Fibroblast of upper back skin (primary cell): ENCODE measurements at regions not wholly inside any gene's neighbourhood (a gene's known extent, or its start where the extent isn't known, plus 50 kb on each side); places are given as distances from the start of the nearest gene placed in this dataset.

ENCODE experiments used
- DNase-seq: peaks from one replicate; pipeline ENCODE4 v3.0.0-alpha.2; 2013

DNA sequence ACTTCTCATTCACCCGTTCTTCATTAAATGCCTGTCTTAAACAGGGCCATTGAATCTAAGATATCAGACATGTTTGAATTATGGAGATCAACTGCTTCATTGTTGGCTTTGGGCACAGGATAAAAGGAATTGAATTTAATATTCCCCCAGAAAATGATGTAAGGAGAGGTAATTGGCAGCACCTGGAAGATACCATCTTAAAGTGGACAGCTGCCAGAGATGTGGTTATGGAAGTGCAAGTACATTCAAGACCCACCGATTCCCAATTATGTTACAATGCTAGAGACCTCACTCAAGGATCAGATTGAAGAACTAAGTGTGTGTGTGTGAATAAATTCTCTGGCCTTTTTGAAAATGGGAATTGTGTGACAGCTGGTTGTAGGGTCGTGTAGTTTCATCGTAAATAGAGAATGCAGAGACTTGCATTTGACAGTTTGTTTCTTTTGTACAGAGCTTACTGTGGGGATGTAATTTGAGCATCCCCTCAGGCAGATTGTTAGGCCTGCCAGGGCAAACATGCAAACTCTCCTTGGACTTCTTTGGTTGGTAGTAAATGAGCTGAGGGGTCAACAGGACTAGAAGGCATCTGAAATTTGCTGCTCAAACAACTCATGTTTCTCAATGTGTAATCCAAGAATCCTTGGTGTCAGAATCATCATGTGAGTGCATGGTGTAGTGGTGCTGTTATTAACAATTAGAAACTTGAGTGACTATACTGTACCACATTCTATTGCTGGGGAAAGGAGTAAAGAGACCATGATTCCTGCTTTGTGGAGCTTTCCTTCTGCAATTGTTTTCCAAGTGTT, 359.2 kb upstream of the THRB start:
- peak; percentile 15 for DNase-seq

DNA sequence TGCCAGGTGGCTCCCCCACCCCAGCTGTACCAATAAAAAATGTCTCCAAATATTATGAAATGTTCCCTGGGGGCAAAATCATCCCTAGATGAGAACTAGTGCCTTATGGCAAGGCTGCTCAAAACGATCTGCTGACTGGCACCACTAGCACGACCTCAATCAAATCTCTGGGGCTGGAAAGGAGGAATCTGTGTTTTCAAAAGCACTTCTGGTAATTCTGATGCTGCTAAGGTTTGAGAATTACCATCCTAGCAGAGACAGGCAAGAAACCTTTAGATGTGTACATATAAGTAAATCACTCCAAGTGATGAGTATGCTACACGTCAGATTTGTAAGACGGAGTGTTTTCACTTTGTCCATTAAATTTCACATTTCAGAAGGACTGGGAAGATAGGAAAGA, 360.1 kb upstream of the THRB start:
- no peak for DNase-seq

DNA sequence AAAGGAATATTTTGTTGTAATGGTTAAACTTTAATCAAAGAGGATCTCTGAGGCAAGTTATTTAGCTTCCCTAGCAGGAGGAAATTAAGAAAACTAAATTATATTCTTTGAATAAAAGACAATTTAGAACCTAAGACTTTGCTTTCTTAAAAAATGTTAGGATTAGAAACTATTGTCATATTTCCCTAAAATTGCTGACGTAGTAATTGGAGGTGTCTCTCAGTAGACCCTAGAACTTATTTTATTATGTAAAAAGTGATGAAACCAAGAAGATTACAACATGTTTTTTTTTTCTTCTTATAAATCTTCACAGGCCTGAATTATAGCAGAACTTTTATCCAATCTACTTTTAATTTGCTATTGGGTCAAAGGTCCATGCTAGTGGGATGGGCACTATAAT, 363.3 kb upstream of the THRB start:
- no peak for DNase-seq

DNA sequence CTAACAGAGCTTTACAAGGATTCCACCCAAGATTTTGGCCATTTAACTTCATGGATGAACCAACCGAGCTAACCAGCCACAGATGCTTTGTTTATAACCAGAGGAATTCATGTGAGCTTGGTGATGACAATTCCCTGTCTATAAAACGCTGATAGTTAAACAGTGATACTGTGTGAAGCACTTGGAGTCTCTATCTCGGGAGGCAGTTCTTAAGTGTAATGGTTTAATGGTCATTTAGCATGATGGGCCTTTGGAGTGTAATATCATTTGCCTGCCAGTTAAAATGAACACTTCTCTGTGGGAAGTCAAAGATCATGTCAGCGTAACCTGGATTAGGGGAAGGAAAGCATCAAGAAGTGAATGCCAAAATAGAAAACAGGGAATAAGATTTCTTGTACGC, 368.6 kb upstream of the THRB start:
- DNase-seq, result no peak

DNA sequence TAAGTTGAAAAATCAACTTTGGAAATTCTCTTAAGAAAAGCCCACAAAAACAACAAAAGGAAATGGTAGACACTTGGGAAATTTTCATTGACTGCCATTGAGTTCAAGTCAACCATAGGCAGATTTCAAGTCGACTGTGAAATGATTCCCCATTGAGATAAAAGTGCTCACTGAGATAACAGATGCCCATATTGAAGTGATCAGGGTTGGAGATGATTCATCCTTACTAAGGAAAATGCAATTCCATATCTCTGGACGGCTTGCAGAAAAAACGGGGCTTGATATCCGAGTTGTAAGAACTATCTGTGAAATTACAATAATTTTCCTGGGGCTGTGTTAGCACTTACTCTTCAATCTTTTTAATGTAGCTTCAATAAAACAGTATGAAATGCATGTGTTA, 373.1 kb upstream of the THRB start:
- DNase-seq, result peak; percentile 32

DNA sequence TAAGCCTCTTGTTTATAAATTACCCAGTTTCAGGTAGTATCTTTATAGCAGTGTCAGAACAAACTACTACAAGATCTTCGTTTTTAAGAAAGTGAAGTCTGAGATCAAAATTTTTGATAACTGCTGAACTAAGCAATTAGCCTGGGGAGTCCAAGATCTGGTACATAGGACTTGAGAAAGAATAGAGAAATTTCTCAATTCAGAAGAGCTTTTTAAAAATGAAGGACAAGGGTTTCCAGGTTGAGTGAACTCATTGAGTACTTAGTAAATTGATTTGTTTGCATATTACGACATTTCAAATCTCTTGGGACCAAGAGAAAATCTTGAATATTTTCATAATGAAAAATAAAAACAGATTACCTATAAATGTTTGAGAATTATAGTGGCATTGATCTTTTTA, 386.6 kb upstream of the THRB start:
- DNase-seq, result no peak

DNA sequence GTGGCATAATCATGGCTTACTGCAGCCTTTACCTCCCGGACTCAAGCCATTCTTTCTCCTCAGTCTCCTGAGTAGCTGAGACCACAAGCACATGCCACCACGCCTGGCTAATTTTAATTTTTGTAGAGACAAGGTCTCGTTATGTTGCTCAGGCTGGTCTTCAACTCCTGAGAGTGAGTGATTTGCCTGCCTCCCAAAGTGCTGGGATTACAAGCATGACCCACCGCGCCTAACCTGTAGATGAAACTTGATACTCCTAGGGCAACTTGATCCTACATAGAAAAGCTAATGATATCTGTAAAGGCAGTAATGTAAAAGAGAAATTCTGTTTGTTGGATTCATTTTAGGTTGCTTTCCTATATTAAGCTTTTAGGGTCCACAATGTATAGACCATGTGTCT, 391.9 kb upstream of the THRB start:
- no peak for DNase-seq

DNA sequence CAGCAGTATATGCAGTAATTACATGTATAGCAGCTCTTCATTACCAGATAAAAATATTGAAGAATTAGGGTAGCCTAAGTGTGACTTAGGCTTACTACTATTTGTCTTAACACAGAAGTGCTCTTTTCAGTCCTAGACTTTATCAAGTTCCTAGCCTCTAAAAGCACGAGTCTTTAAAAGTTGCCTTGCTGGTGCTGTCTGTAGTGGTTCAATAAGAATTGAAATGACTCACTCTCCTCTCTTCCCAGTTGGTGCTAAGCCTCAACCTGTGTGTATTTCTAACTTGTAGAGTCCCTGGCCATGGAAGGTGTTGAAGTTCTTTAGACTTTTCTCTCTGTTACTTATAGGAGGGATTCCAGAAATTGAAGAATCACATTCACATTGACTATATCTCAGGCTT, 395.4 kb upstream of the THRB start:
- no peak for DNase-seq

DNA sequence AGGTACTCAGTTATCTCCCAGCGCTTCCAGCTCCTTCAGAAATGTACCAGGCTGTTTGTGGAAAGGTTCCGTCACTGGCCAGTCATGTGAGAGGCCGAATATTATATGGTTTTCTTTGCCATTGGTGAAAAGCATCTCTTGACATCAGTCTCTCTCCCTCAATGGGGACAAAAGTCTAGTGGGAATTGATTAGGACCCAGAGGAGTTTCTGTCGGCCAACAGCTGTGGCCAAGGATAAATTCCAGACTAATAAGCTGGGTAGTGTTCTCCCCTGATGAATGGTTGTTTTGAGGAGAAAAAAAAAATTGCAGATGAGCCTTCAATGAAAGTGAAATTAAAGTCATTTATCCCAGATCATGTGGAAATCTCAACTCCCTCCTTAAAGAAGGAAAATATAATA, 404.7 kb upstream of the THRB start:
- DNase-seq, result no peak

DNA sequence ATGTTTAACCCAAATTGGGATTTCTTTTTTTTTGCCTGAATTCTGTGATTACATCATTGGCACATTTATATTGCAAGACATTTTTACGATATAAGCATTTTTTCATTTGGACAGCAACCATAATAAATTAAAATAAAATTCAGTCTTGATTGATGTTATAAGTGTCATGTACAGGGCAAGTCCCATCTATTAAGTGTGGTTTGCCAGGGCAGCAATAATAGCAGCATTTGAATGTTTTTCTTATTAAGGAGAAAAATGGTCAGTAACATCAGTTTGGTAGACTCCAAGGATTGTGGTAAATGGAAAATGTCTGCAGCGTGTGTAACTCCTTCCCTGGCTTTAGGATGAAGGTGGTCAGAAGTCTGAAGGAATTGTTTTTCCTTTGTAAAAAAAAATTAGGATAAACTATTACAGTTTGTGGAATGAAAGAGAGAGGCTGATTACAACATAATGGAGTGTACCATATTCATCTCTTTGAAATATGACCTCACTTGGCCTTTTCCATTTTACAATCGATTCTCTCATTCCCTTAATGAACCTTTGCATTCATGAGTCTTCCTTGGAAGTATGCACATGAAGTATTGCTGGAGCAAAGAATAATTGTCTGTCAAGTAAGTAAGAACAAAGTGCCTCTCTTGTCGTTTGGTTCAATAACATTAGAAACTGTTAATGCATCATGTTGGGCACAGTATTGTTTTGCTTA, 405.4 kb upstream of the THRB start:
- peak; percentile 2 for DNase-seq

DNA sequence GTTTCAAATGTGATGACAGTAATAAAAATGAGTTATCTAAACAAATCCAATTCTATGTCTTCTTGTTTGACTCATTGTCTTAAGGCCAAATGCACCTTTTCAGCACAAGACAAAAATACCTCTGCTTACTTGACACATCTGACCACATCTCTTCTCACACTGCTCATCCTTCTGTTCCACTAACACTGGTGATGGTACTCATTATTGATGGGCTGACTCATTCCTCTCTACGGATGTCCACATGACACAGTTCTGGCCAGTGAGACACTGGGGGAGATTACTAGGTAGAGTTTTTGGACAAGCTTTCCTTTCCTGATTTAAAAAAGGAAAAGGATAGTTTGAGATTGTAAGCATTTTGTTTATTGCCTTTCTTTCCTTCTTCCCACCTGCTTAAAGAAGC, 410.6 kb upstream of the THRB start:
- peak; percentile 46 for DNase-seq

DNA sequence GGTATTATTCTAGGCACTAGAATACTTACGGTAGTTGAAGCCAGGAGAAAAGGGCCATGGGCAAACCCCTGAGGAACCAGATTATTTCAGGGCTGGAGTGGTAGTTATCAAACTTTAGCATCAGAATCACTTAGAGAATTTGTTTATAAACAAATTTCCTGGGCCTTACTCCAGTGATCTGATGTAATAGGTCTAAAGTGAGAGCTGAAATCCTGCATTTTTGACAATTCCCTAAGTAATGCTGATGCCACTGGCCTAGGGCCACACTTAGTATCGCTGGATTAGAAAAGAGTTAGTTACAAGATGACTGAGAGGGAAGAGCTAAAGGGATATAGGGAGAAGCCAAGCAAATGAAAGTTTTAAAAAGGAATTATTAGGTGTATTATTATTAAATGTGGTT, 412.5 kb upstream of the THRB start:
- no peak for DNase-seq

DNA sequence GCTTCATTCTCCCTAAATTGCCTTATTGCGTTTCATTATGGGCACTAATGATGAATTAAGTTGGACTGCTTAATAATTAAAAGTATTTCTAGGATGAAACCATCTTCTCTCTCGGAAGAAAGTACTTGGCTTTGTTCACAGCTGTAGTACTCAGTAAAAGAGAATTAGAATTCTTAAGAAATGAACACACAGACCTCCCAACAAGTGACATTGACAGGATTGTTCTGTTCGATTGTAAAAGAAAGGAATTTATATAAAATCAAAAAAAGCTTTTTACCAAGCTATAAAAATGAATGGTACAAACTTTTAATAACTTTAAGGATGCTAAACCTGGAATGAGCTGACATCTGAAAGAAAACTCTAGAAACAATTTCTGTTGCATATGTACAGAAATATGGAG, 416.4 kb upstream of the THRB start:
- DNase-seq, result no peak

DNA sequence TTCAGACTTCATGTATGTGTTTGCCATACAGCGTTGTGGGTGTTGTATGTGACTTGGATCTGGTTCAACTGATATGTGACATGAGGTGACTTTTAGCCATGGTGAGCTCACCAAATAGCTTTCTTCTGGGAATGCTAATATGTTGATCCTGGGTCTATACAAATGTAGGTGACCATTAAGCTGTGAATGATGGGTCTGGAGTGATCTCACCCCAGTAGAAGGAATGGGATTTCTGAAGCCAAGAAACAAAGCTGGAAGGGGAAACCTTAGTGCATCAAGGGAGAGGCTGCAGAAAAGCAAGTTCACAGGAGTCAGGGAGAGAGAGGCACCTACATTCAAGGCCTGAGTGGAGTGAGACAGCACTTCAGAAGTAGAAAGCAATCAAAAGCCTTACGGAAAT, 421.0 kb upstream of the THRB start:
- no peak for DNase-seq

DNA sequence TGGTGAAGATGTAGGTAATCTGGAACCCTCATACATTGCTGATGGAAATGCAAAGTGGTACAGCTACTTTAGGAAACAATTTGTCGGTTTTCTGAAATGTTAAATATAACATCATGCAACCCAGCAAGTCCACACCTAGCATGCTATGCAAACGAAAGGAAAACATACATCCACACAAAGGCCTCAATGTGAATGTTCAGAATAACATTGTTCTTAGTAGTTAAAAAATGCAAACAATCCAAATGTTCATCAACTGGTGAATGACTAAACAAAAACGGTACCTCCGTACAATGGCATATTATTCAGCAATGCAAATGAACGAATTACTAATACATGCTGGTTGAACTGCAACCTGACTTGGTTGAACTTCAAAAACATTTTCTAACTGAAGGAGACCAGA, 423.3 kb upstream of the THRB start:
- DNase-seq, result no peak

DNA sequence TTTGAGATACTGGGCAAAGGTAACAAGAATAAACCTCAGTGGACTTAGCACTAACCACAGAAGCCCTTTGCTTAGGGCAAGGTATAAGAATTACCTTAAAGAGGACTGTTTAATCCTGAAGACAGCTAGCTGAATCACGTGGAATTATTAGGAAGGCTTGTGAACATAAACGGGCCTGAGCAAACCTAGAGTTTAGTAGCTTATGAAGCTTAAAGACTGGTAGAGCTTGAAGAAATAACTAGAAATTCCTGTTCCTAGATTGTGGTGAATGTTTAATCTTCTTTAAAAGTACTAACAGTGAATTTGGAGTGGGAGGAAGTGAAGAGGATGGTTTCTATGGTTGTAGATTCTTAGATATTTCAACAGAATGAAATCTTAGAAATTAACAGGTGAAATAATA, 428.9 kb upstream of the THRB start:
- DNase-seq, result no peak

DNA sequence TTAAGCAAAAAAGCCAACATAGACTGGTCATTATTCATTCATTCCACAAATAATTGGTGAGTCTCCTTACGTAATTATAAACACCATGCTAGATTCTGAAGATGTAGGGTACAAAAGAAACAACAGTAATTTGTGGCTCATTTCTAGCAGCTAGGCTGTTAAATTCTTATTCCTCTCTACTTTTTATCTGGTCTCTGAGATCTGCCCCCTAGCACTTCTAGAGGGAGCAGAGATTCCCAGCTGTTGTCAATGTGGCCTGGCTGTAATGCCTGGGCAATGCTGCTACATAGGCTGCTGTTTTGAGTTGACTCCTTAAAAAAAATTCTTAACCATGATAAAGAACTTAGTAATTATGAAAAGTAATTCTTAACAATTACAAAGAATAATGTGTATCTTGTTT, 434.9 kb upstream of the THRB start:
- DNase-seq, result no peak

DNA sequence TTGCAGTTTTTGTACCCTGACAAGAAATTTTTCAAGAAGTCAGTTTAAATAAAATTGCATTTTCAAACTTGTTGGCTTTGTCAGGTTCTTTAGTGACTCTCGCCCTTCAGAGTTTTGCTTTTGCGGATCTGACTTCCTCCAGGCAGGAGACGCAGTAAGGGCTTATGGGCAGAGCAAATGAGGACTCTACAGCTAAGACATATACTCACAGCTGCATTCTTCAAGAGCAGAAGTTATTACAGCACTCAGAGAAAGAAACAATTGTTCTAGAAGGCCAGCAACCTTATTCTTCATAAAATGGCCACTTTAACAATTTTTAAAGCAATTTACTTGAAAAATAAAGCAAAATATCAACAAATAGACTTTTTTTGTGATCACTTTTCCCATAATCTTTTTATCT, 438.8 kb upstream of the THRB start:
- DNase-seq, result no peak

DNA sequence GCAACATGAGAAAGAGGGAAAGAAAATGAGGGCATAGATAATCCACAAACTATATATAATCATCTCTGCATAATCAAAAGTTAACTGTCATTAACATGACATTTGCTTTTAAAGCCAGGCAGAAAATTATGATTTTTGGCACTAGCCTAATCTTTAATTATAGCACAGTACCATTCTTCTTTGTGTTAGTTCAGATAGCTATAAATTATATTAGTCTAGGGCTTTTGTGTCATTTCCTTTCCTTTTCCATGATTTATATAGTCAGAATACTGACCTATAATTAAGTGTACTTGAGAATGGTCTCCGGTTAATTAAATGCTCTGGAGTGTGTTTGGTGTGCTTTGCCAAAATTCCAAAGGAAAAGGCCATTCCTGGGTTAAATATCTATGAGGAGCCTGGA, 441.9 kb upstream of the THRB start:
- DNase-seq, result no peak

DNA sequence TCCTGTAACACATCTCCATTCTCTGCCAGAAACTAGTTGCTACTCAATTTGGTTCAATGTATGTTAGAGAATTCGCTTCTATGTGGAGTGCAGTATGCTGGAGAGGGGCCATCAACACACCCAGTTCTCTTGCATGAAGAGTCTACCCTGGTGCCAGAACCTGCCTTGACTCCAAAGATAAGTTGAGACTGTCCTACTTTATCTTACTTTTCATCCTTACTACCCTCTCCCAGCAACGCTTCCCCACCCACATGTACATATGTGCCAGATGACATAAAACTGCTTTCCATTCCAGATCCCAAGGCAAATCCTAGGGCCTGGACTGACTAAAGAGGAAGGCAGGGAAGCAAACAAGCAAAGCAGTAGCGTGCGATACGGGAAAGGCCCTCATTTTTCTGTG, 442.6 kb upstream of the THRB start:
- DNase-seq, result peak; percentile 8

DNA sequence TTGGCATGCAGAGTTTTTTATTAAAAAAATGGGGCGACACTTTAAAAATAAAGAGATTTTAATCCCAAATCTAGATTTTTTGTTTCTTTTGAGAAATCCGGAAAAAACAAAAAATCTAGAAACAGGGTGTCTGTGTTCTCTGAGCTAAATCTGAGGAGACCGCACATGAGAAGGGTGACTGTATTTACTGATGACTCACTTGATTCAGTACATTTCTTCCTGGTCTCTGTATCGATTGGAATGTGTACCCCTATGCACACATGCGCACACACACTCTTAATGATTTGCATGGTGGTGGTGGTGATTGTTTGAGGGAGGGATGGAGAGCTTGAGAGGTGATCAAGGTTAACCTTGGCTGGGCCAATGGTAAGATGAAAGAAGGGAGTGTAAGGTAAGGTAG, 443.1 kb upstream of the THRB start:
- DNase-seq, result peak; percentile 5

DNA sequence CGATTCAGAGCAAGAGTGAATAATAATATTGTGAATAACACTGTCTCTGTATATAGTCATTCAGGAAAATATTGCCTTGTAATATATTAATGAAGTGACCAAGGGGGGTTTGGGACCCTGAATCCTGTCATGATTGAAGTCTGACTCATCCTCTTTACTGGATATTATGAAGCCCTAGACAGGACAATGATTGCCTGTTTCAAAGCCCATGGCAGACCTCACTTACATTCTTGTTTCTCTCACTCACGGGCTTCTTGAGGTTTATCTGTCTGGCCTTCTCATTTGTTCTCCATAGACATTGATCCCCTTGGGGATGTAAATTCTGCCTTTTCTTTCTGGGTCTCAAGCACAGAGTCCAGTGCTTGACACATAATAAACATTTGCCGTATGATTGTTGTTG, 449.3 kb upstream of the THRB start:
- DNase-seq, result peak; percentile 55

DNA sequence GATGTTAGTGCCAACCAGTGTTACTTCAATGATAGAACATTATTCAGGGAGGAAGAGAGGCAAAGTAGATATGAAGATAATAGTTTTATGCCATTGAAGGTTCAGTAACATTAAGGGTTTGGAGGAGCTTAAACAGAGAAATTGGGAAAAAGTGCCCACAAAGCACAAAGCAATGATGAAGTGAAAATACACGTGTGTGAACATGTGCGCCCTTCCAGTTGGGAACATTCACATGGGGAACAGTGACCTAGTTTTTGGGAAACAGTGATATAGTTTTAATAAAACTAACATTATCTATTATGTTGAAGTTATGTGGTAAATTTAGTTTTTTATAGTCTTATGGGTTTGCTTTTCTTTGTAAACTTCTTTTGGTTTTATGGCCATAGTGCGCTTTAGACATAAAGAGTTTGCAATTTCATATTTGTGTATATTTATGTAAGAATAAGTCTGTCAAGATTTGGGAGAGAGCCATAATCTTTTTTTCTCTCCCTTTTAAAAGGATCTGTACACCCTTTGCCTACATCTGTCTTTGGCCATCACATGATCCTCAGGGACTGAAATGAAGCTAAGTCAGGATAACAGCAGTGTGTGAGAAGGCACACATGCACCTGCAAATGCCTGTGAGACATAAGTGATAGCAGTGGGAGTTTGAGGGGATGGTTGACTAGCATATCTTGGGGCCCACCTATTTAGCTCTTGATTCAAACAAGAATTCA, 450.3 kb upstream of the THRB start:
- DNase-seq, result no peak

DNA sequence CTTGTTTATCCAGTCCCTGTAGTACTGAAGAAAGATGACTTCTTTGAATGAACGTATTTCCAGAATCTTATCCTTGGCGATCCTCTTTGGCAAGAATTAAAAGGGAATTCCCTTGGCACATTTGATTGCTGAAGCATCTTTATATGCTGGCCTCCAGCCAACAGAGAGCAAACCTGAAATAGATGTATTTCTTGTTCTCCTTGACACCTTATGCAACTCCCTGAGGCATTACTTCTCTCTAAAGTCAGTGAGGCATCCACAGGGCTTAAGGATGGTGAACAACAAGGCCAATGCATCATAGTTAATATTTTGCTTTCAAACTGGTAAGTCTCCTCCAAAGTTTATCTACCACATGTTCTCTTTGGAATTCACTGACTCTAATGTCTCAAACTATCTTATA, 450.9 kb upstream of the THRB start:
- DNase-seq, result no peak
